GM12875 (cell line): ENCODE measurements at regions not wholly inside any gene's neighbourhood (a gene's known extent, or its start where the extent isn't known, plus 50 kb on each side); places are given as distances from the start of the nearest gene placed in this dataset.

Experiments
- H3K4me3 ChIP-seq: one replicate; pipeline ENCODE4 v1.5.1; 2011; ENCODE audit warnings: low read depth, low read length, control low read depth
- TF ChIP-seq, protein P1 (sequence below): IDR thresholded peaks from 2 replicates; pipeline ENCODE4 v1.5.1; 2011; ENCODE audit warnings: low read depth, mild to moderate bottlenecking, control low read depth, inconsistent platforms, low read length, moderate library complexity, borderline replicate concordance; ENCODE audit not compliant: insufficient read depth

DNA sequence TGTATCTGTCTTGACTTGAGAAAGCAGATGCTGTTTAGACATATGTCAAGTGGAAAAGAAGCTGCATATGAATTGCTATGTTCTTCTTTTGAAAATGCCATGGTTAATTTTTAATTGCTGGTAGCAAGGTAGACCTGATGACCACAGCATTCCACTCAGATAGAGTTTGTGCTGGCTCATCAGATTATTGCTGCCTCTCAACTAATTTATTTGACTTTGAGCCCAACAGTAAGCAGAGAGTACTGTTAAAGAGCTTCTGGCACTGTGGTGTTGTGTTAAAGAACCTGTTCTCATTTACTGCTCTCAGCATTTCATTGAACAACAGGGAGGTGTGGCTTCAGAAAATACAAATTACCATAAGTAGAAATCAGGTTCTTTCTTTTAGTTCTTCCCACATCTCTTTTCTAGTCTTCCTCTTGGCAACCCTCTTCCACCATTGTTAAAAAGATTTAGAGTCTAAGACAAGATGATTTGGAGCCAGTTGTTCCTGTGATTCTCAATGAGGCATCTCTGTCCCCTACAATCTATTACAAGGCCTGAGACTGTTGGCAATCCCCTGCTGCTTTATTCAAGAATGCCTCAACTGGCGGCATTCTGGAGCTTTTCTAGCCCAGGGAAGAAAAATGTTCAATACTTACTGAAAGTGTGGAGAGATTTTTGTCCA is 967.6 kb upstream of the GJE1 start:
- TF ChIP-seq, protein P1, sequence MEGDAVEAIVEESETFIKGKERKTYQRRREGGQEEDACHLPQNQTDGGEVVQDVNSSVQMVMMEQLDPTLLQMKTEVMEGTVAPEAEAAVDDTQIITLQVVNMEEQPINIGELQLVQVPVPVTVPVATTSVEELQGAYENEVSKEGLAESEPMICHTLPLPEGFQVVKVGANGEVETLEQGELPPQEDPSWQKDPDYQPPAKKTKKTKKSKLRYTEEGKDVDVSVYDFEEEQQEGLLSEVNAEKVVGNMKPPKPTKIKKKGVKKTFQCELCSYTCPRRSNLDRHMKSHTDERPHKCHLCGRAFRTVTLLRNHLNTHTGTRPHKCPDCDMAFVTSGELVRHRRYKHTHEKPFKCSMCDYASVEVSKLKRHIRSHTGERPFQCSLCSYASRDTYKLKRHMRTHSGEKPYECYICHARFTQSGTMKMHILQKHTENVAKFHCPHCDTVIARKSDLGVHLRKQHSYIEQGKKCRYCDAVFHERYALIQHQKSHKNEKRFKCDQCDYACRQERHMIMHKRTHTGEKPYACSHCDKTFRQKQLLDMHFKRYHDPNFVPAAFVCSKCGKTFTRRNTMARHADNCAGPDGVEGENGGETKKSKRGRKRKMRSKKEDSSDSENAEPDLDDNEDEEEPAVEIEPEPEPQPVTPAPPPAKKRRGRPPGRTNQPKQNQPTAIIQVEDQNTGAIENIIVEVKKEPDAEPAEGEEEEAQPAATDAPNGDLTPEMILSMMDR = no peak
- no peak overlapping the region for H3K4me3 ChIP-seq

- TF ChIP-seq, protein P1 = no peak
- H3K4me3 ChIP-seq = no peak overlapping the region
These were observed 968.5 kb upstream of the GJE1 start for GRCh38 chr6:141164042-141164743.

- no peak overlapping the region for H3K4me3 ChIP-seq
- TF ChIP-seq, protein P1 = no peak
These were observed 969.6 kb upstream of the GJE1 start for GRCh38 chr6:141163107-141163506.

DNA sequence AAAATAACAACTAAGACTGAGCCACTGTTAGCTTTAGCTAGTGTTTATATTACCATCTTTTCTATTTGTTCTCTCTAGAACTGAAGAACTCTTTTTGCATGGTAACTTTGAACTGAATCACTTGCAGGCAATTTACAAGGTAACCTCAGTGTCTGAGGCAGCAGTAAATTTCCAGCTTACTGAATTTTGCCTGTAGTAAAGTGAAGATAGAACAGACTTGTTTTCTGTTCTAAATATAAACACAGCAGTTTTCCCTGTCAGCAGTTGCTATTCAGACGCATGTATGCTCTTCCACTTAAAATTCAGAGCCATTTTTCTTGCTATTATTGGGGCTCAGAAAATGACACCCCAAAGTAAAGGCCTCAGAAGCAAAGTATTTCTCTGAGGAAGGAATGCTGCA is 974.0 kb upstream of the GJE1 start:
- H3K4me3 ChIP-seq = no peak overlapping the region
- TF ChIP-seq, protein P1 = no peak

GRCh38 chr6:141153563-141153962 is 979.2 kb upstream of the GJE1 start:
- H3K4me3 ChIP-seq = no peak overlapping the region
- TF ChIP-seq, protein P1 = no peak

DNA sequence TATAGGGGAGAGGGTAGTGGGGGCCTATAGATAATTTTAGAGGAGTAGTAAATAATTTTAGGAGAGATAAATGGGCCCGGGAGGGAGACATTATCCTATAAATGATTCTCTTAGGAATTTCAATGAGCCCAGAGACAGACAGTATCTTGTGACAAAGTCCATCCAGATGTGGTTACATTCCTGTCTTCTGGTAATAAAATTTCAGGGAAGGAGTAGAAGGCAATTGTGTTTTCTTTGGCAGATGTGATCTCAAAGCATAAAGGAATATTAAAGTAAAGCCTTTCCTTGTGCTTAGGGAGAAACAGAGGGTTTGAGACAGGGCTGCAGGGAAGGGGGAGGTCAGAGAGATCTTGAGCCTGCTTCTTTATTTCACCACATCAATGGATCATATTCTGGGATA is 979.8 kb upstream of the GJE1 start:
- no peak overlapping the region for H3K4me3 ChIP-seq
- TF ChIP-seq, protein P1 = no peak
